NCI-H1417 treated with DMSO at 0.1 percent for 48 hours (cell line): ENCODE measurements at regions not wholly inside any gene's neighbourhood (a gene's known extent, or its start where the extent isn't known, plus 50 kb on each side); places are given as distances from the start of the nearest gene placed in this dataset.

ENCODE experiments used
- DNase-seq: peaks from one replicate; lab custom pipeline; 2025; lab: John Stamatoyannopoulos, UW

DNA sequence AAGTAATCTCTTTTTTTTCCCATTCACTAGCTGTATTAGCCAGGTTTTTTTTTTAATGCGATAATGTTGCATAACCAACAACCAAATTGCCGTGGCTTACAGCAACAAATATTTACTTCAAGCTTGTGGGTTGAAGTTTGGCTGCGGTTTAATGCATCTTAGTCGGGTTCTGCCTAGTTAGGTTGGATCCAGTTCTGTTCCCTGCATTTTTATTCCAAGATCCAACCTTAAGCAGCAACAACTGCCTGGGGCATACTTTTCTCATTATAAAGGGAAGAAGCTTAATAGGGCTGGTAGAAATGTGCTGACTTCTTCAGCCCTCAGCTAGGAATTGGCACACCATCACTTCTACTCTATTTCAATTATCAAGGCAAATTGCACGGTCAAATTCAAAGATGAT lies 1115.5 kb upstream of the AUTS2 start:
- no peak for DNase-seq

DNA sequence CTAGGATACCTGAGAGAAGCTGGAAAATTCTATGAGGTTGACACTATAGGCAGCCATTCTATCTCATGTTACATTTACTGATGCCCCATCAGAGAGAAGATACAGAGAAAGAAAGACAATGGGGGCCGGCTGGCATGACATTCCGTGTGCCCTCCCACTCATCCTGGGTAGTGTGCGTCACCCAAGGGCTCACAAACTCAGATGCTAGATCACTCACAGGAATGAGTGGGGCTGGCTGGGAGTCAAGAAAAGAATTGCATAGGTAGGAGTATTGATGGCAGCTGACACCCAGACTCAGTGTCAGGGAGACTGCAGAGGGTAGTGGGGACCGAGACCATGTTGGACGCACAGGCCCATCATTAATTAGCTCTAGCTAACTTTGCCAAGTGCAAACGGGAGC lies 1113.5 kb upstream of the AUTS2 start:
- no peak for DNase-seq

- DNase-seq: no peak
These were observed 1112.9 kb upstream of the AUTS2 start for GRCh38 chr7:68485253-68485917.

DNA sequence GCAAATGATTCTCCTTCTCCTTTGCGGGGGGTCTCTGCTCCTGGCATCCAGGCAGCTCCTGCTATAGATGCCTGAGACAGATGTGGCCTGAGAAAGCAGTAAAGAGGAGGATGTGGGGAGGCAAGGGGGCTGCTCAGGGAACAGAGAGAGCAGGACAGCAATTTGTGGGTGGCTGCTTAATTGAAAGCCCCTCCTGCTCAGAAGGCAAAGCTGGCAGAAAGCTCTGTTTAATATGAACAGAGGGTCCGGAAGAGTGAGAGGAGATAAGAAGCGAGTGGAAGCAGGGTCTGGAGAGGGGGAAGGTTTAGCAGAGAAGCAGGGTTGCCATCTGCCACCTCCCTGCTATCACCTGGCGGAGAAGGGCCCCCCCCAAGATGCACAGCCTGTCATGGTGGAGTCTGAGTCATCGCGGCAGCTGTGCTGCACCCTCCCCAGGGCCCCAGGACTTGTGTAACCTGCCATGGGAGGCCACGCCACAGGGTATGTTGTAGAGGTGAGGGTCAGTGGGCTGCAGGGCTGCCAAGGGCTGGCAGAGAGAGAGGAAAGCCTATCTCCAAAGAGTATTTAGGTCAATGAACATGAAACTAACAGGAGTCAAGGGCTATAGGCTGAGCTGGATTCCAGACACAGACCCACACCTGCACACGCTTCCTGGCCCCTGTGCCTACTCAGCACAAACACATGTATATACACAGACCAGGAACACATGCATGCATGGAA lies 1109.8 kb upstream of the AUTS2 start:
- no peak for DNase-seq

- DNase-seq: no peak
These were observed 1106.5 kb upstream of the AUTS2 start for GRCh38 chr7:68491523-68492358.

GRCh38 chr7:68492359-68492690 lies 1106.0 kb upstream of the AUTS2 start:
- no peak for DNase-seq

DNA sequence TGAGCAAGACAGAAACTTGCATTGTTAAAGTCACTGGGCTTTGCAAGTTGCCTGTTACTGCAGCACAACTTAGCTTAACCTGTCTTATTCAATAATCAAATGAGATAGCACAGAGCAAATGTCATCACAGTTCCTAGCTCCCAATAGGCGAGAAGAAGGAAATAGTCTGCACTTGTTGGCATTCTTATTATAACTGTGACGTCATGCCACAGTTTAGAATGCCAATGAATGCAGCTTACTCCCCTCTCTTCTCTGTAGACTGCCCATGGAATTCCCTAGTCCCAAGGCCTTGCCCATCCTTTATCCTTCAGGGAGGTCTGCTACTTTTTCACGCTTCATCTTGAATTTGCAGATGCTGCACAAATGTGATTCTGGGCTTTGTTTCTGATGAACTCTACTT lies 1094.9 kb upstream of the AUTS2 start:
- DNase-seq: no peak

GRCh38 chr7:68504716-68505115 lies 1093.6 kb upstream of the AUTS2 start:
- no peak for DNase-seq

- no peak for DNase-seq
These were observed 1092.6 kb upstream of the AUTS2 start for GRCh38 chr7:68505721-68506120.

DNA sequence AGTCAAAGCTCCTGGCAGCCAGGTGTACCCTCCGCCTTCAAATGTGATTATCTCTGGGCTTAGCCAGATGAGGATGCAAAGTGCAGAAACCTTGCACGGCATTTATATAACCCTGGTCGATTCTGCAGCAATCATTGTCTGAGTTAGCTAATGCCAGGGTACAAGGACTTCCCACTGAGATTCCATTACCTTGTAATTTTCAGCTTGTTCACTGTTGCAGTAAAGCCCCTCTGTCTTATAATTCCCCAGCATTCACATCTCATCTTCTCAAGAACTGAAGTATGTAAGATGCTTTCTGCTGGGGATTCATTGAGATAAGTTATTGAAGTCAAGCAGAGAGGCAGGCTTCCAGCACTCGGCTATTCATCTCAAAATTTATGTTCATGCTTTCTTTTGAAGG lies 1090.6 kb upstream of the AUTS2 start:
- DNase-seq: no peak

DNA sequence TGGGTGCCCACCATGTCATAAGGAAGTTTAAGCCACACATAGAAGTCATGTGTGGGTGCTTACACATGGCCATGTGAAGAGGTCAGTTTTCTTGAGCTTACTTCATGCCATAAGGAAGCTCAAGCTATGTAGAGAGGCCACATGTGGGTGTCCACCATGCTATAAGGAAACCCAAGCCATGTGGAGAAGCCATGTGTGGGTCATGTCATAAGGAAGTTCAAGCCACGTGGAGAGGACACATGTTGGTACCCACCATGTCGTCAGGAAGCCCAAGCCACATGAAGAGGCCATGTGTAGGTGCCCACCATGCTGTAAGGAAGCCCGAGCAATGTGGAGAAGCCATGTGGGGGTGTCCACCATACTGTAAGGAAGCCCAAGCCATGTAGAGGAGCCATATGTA lies 1089.2 kb upstream of the AUTS2 start:
- DNase-seq: no peak

DNA sequence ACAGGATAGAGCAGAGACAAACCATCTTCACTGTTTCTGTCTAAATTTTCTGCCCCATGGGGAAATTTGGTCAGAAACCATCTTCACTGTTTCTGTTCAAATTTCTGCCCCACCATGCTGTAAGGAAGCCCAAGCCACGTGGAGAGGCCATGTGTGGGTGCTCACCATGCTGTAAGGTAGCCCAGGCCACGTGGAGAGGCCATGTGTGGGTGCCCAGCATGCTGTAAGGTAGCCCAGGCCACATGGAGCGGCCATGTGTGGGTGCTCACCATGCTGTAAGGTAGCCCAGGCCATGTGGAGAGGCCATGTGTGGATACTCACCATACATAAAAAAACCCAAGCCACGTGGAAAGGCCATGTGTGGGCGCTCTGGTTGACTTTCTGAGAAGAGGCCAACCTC lies 1088.7 kb upstream of the AUTS2 start:
- no peak for DNase-seq

- no peak for DNase-seq
These were observed 1087.0 kb upstream of the AUTS2 start for GRCh38 chr7:68511281-68511680.

DNA sequence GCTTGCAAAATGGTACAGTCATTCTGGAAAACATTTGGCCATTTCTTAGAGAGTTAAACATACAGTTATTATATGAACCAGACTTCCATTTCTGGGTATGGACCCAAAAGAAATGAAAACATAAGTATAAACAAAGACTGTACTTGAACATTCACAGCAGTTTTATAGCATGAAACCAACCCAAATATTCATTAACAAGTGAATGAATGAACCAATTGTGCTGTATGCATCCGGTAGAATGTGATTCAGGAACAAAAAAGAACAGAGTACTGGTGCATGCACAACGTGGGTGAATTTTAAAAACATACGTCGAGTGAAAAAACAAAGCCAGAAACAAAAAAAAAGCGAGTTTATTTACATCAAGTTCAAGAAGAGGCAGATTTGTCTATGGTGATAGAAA lies 1085.8 kb upstream of the AUTS2 start:
- DNase-seq: no peak

DNA sequence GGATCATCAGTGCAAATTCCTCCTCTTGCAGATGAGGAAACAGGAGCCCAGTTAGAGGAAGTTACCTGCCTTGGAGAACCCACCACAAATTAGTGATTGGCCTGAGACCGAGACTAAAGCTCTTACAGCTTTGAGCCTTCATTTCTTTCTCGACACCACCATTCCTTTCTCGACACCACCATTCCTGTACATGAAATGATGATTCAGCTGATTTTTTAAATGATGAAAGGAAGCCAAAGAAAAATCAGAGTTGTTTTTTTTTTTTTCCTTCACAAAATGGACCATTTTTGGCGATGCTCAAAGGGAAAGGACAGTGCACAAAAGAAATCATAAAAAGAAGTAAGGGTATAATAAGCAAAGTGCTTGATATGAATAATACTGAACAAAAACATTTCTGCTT lies 1080.2 kb upstream of the AUTS2 start:
- DNase-seq: no peak

DNA sequence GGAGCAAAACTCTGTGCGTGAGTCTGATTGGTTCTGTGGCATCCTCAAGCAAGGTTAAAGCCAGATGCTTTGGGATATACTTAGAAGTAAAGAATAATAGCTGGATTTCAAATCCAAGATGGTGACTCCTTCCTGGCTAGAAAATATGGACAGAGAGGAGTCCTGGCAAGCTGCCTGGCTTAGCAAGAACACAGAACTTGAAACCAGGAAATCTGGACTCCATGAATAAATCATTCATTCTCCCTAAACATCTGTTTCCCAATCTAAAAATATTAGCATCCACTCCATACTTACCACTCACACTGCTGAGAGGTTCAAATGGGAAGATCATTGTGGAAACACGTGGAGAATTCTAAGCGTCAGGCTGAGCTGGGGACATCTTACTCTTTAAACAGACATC lies 1074.1 kb upstream of the AUTS2 start:
- no peak for DNase-seq

- DNase-seq: no peak
These were observed 1069.1 kb upstream of the AUTS2 start for GRCh38 chr7:68529221-68529620.

- no peak for DNase-seq
These were observed 1063.0 kb upstream of the AUTS2 start for GRCh38 chr7:68535266-68535665.

- DNase-seq: no peak
These were observed 1061.1 kb upstream of the AUTS2 start for GRCh38 chr7:68537051-68537773.

GRCh38 chr7:68537774-68538071 lies 1060.6 kb upstream of the AUTS2 start:
- no peak for DNase-seq

DNA sequence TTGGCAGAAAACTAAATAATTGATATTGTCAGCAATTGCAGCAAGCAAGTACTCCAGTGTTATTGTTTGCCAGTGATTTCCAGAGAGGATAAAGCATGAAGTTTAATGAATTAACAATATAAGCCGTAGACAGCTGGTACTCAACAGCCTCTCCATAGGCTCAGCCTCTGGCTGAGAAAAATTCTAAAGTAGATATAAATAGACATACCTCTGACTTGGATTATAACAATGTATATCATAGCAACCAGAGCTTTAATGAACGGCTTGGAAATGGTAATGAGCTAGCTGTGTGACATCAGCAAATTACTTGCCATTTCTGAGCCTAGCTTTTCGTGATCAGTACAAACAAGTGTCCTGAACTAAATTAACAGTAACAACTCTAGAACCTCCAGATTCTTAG lies 1055.4 kb upstream of the AUTS2 start:
- DNase-seq: no peak

DNA sequence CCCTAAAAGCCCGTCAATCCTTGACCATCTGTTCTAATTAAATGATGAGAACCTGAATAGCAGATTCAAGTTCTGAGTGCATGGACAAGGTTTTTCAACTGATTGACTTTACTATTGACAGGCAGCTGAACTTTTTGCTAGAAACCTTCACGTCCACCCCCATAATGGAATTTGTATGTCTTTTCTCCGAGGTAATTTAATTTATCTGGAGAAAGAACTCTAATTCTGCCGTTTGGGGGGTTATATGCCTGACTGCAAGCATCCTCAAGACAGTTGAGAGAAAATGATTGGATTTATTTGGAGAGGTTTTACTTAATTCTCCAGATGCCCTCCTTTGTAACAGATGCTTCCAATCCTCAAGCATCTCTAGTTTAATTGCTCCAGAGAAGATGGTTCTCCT lies 1053.4 kb upstream of the AUTS2 start:
- no peak for DNase-seq

GRCh38 chr7:68547181-68547580 lies 1051.1 kb upstream of the AUTS2 start:
- DNase-seq: no peak
